Esophagus muscularis mucosa (tissue), 4 donors: ENCODE measurements at regions not wholly inside any gene's neighbourhood (a gene's known extent, or its start where the extent isn't known, plus 50 kb on each side); places are given as distances from the start of the nearest gene placed in this dataset.

Experiments used
- DNase-seq: peaks from one replicate; pipeline ENCODE4 v3.0.0-alpha.2; 2017; ENCODE audit errors: extremely low spot score
- H3K27ac ChIP-seq, 4 donors: fragments of 200-600 bp; sonication (generic); replicated peaks in 1 of 4; 1 replicate in 3 of 4; 2 replicates in 1 of 4; pipeline ENCODE4 v1.5.1; 2016 to 2019; ENCODE audit warnings: mild to moderate bottlenecking in 1 of 4
- H3K27me3 ChIP-seq, 4 donors: fragments of 200-600 bp; sonication (generic); one replicate each; pipeline versions ENCODE4 v1.5.1 to v1.6.0; 2016 to 2019
- H3K36me3 ChIP-seq, 4 donors: fragments of 200-600 bp; sonication (generic); one replicate each; pipeline ENCODE4 v1.5.1; 2016 to 2019
- H3K4me1 ChIP-seq, 4 donors: fragments of 200-600 bp; sonication (generic); one replicate each; pipeline ENCODE4 v1.5.1; 2016 to 2019
- H3K4me3 ChIP-seq, 4 donors: fragments of 200-600 bp; sonication (generic); 1 replicate in 2 of 4; 2 replicates in 2 of 4; pipeline ENCODE4 v1.5.1; 2016 to 2019; ENCODE audit warnings: mild to moderate bottlenecking in 4 of 4, moderate library complexity in 1 of 4
- H3K9me3 ChIP-seq, 4 donors: fragments of 200-600 bp; sonication (generic); 1 replicate in 3 of 4; 2 replicates in 1 of 4; pipeline ENCODE4 v1.5.1; 2016 to 2019
- CTCF ChIP-seq, 3 experiments: fragments of 200-600 bp in 2 of 3; fragments of 450-650 bp in 1 of 3; sonication (generic) in 2 of 3; IDR thresholded peaks; one replicate each; pipeline ENCODE4 v1.5.1; 2017 to 2019; ENCODE audit warnings: antibody characterized with exemption in 3 of 3, mild to moderate bottlenecking in 2 of 3, moderate library complexity in 1 of 3
- EP300 ChIP-seq: sonication (generic); formaldehyde crosslinking; IDR thresholded peaks from one replicate; pipeline ENCODE4 v1.6.1; 2017; ENCODE audit warnings: antibody characterized with exemption
- POLR2A ChIP-seq: fragments of 450-650 bp; IDR thresholded peaks from one replicate; pipeline ENCODE4 v1.6.1; 2017; ENCODE audit warnings: antibody characterized with exemption, moderate library complexity, mild to moderate bottlenecking, low read depth
- POLR2AphosphoS5 ChIP-seq, 2 donors: sonication (generic); formaldehyde crosslinking; IDR thresholded peaks; one replicate each; pipeline ENCODE4 v1.6.1; 2017; ENCODE audit warnings: antibody characterized with exemption in 2 of 2
- WGBS: methylation state at CpG from one replicate; pipeline ENCODE4 v1.1.5; 2018; 5-methylcytosine and 5-hydroxymethylcytosine counted together
- intact Hi-C: fragments of 100-400 bp; cut with DNase I; formaldehyde crosslinking; loops from one replicate; pipeline ENCODE4 v1.15.1; 2023

GRCh38 chr19:5222821-5223321 is 117.7 kb downstream of the PTPRS start:
- Histone ChIP-seq H3K27ac (no peak overlapping the region), H3K4me3 (no peak overlapping the region), H3K9me3 (no peaks in the 10 kb centered on the region), H3K4me1 (no peaks in the 10 kb centered on the region), H3K27me3 (no peaks in the 10 kb centered on the region), H3K36me3 (peaks cover 28 to 84% (median 56%) of the 10 kb centered on the region in 4 donors)
- intact Hi-C loops, result no loop called here
- WGBS, result 98% methylated on average over 24 of the region's 53 CpGs
- no peak for TF ChIP-seq POLR2A
- TF ChIP-seq POLR2AphosphoS5 (IDR thresholded peaks at IDR 0.05), result no peak
- no peak for TF ChIP-seq EP300
- TF ChIP-seq CTCF (IDR thresholded peaks at IDR 0.05), result no peak
- DNase-seq, result no peak

GRCh38 chr19:5222178-5222577 is 118.4 kb downstream of the PTPRS start:
- no peaks in the 10 kb centered on the region for H3K4me1 ChIP-seq
- H3K9me3 ChIP-seq, result no peaks in the 10 kb centered on the region
- H3K27ac ChIP-seq, result no peak overlapping the region
- H3K4me3 ChIP-seq, result no peak overlapping the region
- 98% methylated on average over 22 of the region's 22 CpGs for WGBS
- intact Hi-C loops, result no loop called here
- H3K36me3 ChIP-seq, result peaks cover 31 to 86% (median 63%) of the 10 kb centered on the region in 4 donors
- TF ChIP-seq POLR2A (no peak), CTCF (IDR thresholded peaks at IDR 0.05) (no peak), EP300 (no peak)
- DNase-seq, result no peak
- H3K27me3 ChIP-seq, result no peaks in the 10 kb centered on the region

GRCh38 chr19:5220866-5221265 is 119.7 kb downstream of the PTPRS start:
- Histone ChIP-seq H3K27me3 (no peaks in the 10 kb centered on the region), H3K27ac (no peak overlapping the region), H3K9me3 (no peaks in the 10 kb centered on the region), H3K4me1 (no peaks in the 10 kb centered on the region), H3K36me3 (peaks cover 31 to 98% (median 76%) of the 10 kb centered on the region in 4 donors), H3K4me3 (no peak overlapping the region)
- no peak for DNase-seq
- WGBS, result 97% methylated on average over 6 of the region's 16 CpGs
- TF ChIP-seq CTCF (IDR thresholded peaks at IDR 0.05) (no peak), POLR2A (no peak), EP300 (no peak), POLR2AphosphoS5 (IDR thresholded peaks at IDR 0.05) (no peak)
- intact Hi-C loops, result no loop called here

GRCh38 chr19:5220361-5220760 is 120.3 kb downstream of the PTPRS start:
- Histone ChIP-seq H3K36me3 (peaks cover 36 to 98% (median 78%) of the 10 kb centered on the region in 4 donors), H3K27me3 (no peaks in the 10 kb centered on the region), H3K4me1 (no peaks in the 10 kb centered on the region), H3K4me3 (no peak overlapping the region), H3K9me3 (no peaks in the 10 kb centered on the region), H3K27ac (no peak overlapping the region)
- WGBS, result 100% methylated on average over 5 of the region's 5 CpGs
- TF ChIP-seq CTCF (IDR thresholded peaks at IDR 0.05) (no peak), POLR2A (no peak)
- intact Hi-C loops, result no loop called here
- no peak for DNase-seq
